IPS DF 4.7 (cell line): ENCODE measurements at regions not wholly inside any gene's neighbourhood (a gene's known extent, or its start where the extent isn't known, plus 50 kb on each side); places are given as distances from the start of the nearest gene placed in this dataset.
A peak's percentile ranks its signal among the peaks of the same experiment; 100 is the strongest.
"Not testable (repeated sequence)": the region's sequence is repeated elsewhere in the genome, so short reads cannot be mapped to it uniquely, and the experiment has no call there.

ENCODE experiments used
- DNase-seq: peaks from one replicate; pipeline ENCODE4 v3.0.0-alpha.2; 2013; ENCODE audit warnings: low spot score; ENCODE audit errors: extremely low read depth

DNA sequence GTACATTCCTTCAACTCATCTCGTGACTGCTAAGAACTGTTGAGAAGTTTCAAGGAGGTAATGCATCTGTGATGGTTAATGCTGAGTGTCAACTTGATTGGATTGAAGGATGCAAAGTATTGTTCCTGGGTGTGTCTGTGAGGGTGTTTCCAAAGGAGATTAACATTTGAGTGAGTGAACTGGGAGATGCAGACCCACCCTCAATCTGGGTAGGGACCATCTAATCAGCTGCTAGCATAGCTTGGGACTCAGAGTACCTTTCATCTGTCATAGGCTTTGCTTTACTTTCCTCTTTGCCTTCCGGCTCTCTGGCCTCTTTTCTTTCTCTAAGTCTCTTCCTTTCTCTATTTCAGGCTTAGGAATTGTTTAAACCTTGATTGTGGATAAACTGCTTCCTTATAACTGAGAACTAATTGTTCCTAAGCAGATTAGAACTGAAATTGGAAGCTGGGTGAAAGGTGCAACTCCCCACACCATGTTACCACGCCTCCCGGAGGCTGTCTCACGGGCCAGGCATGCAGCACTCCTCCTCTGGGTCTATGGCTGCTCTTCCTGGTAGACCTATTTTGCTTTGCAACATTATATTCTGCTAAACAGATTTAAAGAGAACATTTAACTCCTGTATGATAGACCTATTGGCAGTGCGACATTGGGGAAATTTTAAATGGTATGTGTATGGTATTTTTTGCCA is 298.2 kb downstream of the CCSER2 start:
- DNase-seq = no peak

GRCh38 chr10:84632866-84633265 is 304.5 kb downstream of the CCSER2 start:
- DNase-seq = no peak

DNA sequence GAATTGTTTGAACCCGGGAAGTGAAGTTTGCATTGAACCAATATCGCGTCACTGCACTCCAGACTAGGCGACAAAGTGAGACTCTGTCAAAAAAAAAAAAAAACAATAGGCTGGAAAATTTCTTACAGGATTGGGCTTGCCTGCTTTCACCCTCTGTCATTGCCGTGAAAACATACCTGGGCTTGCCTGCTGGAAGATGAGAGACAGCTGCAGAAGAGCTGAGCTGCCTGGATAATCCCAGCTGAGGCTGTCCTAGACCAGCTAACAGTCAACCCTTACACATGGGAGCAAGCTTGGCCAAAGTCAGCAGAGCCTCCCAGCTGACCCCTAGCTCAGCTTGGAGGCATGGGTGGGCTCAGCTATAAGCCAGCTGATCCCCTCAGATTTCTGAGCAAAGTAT is 306.2 kb downstream of the CCSER2 start:
- DNase-seq = no peak

DNA sequence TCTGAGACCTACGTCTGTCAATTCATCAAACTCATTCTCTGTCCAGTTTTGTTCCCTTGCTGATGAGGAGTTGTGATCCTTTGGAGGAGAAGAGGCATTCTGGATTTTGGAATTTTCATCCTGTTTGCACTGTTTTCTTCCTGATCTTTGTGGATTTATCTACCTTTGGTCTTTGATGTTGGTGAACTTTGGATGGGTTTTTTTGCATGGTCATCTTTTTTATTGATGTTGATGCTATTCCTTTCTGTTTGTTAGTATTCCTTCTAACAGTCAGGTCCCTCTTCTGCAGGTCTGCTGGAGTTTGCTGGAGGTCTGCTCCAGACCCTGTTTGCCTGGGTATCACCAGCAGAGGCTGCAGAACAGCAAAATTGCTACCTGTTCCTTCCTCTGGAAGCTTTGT is 322.2 kb downstream of the CCSER2 start:
- not testable (repeated sequence) for DNase-seq

GRCh38 chr10:84654671-84655070 is 326.3 kb downstream of the CCSER2 start:
- no peak for DNase-seq

GRCh38 chr10:84659027-84659426 is 330.6 kb downstream of the CCSER2 start:
- DNase-seq = no peak

DNA sequence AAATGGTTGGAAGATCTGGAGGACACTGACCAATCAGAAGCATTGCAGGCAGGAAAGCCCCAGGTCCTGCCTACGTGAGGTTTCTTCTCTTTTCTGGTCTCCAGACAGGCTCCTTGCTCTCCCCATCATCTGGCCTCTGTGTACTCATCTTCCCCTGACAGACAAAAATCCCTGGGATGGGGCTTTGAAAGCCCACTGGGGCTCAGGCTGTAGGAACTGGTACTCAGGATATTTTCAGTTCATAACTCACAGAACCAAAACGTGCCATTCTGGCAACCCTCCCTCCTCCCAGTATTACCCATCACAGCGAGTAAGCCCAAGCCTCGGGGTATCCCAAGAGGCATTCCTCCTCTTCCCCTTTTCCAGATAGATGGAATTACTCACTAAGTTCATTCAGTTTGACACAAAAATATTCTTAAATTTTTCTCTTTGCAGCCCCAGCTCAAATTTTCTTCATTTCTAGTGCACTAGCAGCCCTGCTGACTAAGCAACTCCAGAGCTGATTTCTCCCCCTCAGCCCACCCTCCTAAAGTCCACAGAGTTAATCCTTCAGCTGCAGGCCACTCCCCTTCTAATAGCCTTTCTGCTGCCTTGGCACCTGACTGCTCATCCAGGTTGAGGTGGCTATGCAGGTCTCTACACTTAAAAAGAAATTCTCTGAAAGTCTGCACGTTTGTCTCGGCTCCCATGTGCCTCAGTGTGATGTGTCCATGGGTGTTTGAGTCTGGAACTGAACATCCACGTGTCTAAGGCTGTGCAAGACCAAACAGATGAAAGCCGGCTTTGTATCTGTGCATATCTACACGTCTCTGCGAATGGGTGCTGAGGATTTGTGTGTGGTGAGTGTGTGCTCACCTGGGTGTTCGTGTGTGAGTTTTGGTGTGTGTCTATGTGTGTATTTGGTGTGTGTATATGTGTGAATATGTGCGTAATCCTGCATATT is 331.4 kb downstream of the CCSER2 start:
- no peak for DNase-seq

- no peak for DNase-seq
Measured at GRCh38 chr10:84660450-84661159, 332.2 kb downstream of the CCSER2 start.

- DNase-seq = no peak
Measured at GRCh38 chr10:84665211-84665610, 336.8 kb downstream of the CCSER2 start.

DNA sequence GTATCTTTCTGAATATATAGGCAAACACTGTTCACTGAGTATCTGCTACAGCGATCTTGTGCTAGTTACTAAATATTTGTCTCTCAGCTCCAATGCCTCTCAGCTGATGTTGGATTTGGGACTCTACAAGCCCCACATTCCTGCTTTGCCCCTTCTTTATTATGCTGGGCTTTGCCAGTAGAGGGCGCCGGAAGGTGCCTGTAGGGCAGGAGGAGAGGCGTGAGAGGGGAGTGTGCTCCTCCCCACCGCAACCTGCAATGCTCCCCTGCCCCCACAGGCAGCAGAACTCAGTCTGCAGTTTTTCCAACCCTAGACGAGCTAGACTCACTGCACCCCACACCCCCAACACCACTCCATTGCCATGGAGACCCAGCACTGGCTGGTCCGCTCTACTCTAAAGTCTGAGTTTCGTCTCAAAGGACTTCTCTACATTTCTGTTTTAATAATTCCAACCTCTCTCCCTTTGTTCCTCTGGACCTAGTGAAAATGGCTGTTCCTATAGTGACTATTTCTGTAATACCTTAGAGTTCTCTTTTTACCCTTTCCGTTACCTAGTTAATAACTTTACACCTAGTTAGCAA is 337.6 kb downstream of the CCSER2 start:
- peak; percentile 14 for DNase-seq

DNA sequence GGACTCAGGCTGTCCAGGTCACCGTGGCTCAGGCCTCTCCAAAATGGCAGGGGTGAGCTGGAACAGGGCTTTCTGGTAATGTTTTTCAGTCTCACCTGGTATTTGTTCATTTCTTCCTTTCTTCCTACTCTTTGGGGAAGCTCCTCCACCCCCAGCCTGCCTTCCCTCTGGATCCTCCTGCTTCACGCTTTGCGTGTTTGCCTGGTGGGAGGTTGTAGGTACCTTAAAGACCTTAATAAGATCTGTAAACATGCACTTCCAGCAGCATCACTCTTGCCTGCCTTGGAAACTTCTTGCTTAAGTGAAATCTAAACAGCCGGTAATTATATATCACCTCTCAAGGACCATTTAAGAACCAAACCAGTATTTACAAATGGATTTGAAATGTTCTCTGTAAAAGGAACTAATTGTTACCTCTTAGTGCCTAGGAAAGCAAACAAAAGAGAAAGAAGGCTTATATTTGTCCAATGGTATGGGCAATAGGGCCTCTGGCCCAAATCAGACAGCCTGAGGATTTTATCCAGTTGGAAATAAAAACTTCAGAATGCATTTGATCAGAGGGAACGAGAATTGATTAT is 339.9 kb downstream of the CCSER2 start:
- DNase-seq = no peak

GRCh38 chr10:84675060-84675459 is 346.7 kb downstream of the CCSER2 start:
- DNase-seq = no peak

DNA sequence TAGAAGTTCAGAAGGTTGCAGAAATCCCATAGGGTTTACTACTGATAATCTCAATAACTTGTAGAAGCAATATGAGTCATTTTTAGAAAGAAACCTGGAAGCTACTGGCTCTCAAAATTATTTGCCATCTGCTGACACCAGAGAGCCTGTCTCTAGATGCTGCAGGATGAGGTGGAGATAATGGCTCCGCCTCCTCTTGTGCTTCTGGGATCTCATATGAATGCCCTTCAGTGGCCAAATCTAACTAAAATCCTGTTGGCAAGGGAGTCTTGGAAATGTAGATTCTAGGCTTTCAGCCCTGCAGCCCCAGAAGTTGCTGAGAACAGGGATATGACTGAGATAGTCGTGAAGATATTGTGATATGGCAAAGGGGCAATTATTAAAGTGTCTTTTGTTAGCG is 348.1 kb downstream of the CCSER2 start:
- DNase-seq = no peak

GRCh38 chr10:84681781-84682180 is 353.4 kb downstream of the CCSER2 start:
- DNase-seq = no peak

DNA sequence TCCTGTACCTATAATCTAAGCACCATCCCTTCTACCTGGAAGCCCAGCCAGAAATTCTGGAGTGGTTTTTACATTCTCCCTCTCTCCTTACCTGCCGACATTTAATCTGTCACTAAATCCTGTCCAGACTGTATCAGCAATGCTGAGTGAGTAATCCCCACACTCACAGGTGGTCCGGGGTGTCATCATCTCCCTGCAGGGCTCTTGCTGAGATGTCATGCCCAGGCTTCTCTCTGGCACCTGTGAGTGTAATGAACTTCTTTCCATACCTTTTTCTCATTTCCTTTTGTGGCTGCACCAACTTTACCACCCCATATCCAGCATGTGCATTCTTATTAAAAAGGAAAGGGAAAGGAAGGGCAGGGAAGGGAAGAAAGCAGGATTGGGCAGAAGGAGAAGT is 355.2 kb downstream of the CCSER2 start:
- DNase-seq = no peak

- DNase-seq = no peak
Measured at GRCh38 chr10:84683980-84684740, 355.8 kb downstream of the CCSER2 start.

DNA sequence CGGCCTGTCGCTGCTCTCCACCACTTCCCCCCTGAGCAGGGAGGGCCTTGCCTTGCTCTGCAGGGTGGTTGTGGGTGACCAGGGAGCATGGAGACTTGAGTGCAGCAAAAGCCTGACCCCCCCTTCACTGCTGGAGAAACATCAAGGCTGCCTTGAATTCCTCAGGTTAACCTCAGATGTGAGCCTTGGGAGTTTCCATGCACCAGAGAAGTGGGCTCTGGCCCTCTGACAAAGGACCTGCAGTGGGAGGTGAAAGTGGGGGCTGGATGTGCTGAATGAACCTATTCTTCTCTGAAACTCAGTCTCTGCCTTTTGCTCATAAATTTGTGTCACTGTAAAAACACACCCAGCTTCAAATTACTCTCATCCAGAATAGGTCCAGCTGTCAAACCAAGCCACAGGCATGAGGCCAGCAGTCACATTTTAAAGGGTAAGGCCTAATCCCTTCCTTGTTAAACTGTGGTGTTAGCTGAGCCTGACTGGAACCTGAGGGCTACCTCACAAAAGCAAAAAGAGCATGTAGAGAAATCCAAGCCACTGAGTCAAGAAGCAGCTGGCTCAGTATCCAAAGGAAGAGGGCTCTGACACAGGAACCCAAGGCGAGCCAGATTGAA is 356.8 kb downstream of the CCSER2 start:
- DNase-seq = no peak

DNA sequence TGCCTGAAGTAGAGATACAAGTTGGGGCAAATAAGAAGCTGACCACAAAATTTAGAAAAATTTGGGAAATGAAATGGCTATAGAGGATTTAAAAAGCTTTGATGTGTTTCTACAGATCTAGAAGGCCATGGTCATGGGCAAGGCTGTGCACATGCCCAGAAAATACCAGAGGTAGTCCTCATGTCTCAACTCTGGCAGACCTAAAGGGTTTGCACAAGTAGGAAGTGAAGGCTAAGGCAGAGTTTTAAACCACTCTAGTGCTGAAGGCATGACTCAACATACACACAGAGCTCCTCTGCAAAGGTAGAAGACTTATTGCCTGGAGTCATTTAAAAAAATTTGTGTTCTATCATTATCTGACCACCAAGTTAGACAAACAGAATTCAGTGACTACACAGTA is 364.6 kb downstream of the CCSER2 start:
- no peak for DNase-seq

- no peak for DNase-seq
Measured at GRCh38 chr10:84695902-84696301, 367.5 kb downstream of the CCSER2 start.

DNA sequence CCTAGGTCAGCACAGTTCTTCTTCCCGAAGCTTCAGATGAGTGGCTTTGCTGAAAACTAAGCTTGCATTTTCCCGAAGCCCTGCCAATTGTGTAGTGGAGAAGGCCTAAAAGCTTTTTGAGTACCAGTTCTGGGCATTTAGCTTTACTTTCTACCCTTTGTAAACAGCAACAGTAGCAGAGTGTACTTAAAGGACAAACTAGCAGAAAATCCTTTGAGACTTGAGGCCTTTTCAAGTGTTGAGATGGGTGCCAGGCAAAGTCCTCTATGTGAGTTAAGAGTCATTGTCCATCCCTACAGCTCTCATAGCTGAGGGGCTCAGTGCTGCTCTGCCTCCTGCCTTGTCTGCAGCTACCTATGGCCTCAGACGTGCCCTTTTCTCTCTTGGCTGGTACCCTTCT is 368.2 kb downstream of the CCSER2 start:
- DNase-seq = no peak
